Stimulated activated CD8-positive, alpha-beta memory T cell treated with anti-CD3 and anti-CD28 coated beads, Interleukin-7, amount 100 ng/mL, for 48 hours (primary cell): ENCODE measurements at regions not wholly inside any gene's neighbourhood (a gene's known extent, or its start where the extent isn't known, plus 50 kb on each side); places are given as distances from the start of the nearest gene placed in this dataset.

Source experiments
- DNase-seq, 2 donors: peaks; one replicate each; pipeline ENCODE4 v3.0.0-alpha.2; 2020; ENCODE audit warnings: low read depth in 1 of 2; ENCODE audit errors: extremely low read depth in 1 of 2

GRCh38 chr5:162484095-162484494, 416.5 kb downstream of the GABRG2 start:
- no peak for DNase-seq

GRCh38 chr5:162484986-162485385, 417.4 kb downstream of the GABRG2 start:
- no peak for DNase-seq

GRCh38 chr5:162485666-162486292, 418.2 kb downstream of the GABRG2 start:
- no peak for DNase-seq

- no peak for DNase-seq
Observed at GRCh38 chr5:162487528-162488525, 420.3 kb downstream of the GABRG2 start.

GRCh38 chr5:162496100-162496808, 428.7 kb downstream of the GABRG2 start:
- DNase-seq, result no peak

- DNase-seq, result no peak
Observed at GRCh38 chr5:162497455-162497854, 429.9 kb downstream of the GABRG2 start.

GRCh38 chr5:162502780-162503179, 435.2 kb downstream of the GABRG2 start:
- no peak for DNase-seq

- no peak for DNase-seq
Observed at GRCh38 chr5:162503796-162504195, 436.2 kb downstream of the GABRG2 start.

GRCh38 chr5:162512935-162513565, 445.5 kb downstream of the GABRG2 start:
- no peak for DNase-seq

- no peak for DNase-seq
Observed at GRCh38 chr5:162514116-162514515, 446.5 kb downstream of the GABRG2 start.

- DNase-seq, result no peak
Observed at GRCh38 chr5:162520878-162521277, 453.3 kb downstream of the GABRG2 start.

GRCh38 chr5:162529209-162529608, 461.6 kb downstream of the GABRG2 start:
- DNase-seq, result no peak

- DNase-seq, result no peak
Observed at GRCh38 chr5:162529886-162530285, 462.3 kb downstream of the GABRG2 start.

GRCh38 chr5:162543437-162543836, 475.9 kb downstream of the GABRG2 start:
- DNase-seq, result no peak

GRCh38 chr5:162544905-162545304, 477.3 kb downstream of the GABRG2 start:
- no peak for DNase-seq

- DNase-seq, result no peak
Observed at GRCh38 chr5:162550236-162550635, 482.7 kb downstream of the GABRG2 start.

GRCh38 chr5:162558120-162558519, 490.5 kb downstream of the GABRG2 start:
- DNase-seq, result no peak

- no peak for DNase-seq
Observed at GRCh38 chr5:162567644-162568043, 500.1 kb downstream of the GABRG2 start.

GRCh38 chr5:162573758-162574157, 506.2 kb downstream of the GABRG2 start:
- DNase-seq, result no peak

GRCh38 chr5:162591724-162592123, 524.2 kb downstream of the GABRG2 start:
- no peak for DNase-seq

GRCh38 chr5:162593881-162594280, 526.3 kb downstream of the GABRG2 start:
- no peak for DNase-seq
